Thymus (tissue), 11 donors: ENCODE measurements at regions not wholly inside any gene's neighbourhood (a gene's known extent, or its start where the extent isn't known, plus 50 kb on each side); places are given as distances from the start of the nearest gene placed in this dataset.

Source experiments
- DNase-seq, 9 donors: peaks; one replicate each; pipeline ENCODE4 v3.0.0-alpha.2; 2013; ENCODE audit warnings: low spot score in 9 of 9, low read depth in 6 of 9, missing footprints in 1 of 9
- H3K27ac ChIP-seq, 2 donors: one replicate each; pipeline ENCODE4 v1.5.1; 2013; ENCODE audit warnings: control low read depth in 1 of 2, low read depth in 1 of 2, low read length in 1 of 2, mild to moderate bottlenecking in 1 of 2, moderate library complexity in 1 of 2
- H3K27me3 ChIP-seq, 2 donors: one replicate each; pipeline ENCODE4 v1.5.1; 2013; ENCODE audit warnings: low read length in 1 of 2; ENCODE audit not compliant: control insufficient read depth in 2 of 2, insufficient read depth in 1 of 2
- H3K36me3 ChIP-seq, 2 donors: one replicate each; pipeline ENCODE4 v1.5.1; 2013; ENCODE audit warnings: low read length in 1 of 2, mild to moderate bottlenecking in 1 of 2, moderate library complexity in 1 of 2; ENCODE audit not compliant: control insufficient read depth in 2 of 2, insufficient read depth in 2 of 2
- H3K4me1 ChIP-seq, 2 donors: one replicate each; pipeline ENCODE4 v1.5.1; 2013; ENCODE audit warnings: low read length in 2 of 2; ENCODE audit not compliant: control insufficient read depth in 2 of 2, insufficient read depth in 2 of 2
- H3K4me3 ChIP-seq, 2 donors: one replicate each; pipeline ENCODE4 v1.5.1; 2013; ENCODE audit warnings: low read length in 2 of 2, control low read depth in 1 of 2, mild to moderate bottlenecking in 1 of 2
- H3K9me3 ChIP-seq, 2 donors: one replicate each; pipeline ENCODE4 v1.5.1; 2013; ENCODE audit warnings: low read length in 1 of 2, mild to moderate bottlenecking in 1 of 2; ENCODE audit not compliant: control insufficient read depth in 2 of 2, insufficient read depth in 1 of 2
- WGBS: extraction: QIAGEN DNeasy Blood & Tissue Kit; methylation state at CpG from one replicate; pipeline ENCODE4 v1.1.7; 2013; 5-methylcytosine and 5-hydroxymethylcytosine counted together
- donor health status: healthy.

DNA sequence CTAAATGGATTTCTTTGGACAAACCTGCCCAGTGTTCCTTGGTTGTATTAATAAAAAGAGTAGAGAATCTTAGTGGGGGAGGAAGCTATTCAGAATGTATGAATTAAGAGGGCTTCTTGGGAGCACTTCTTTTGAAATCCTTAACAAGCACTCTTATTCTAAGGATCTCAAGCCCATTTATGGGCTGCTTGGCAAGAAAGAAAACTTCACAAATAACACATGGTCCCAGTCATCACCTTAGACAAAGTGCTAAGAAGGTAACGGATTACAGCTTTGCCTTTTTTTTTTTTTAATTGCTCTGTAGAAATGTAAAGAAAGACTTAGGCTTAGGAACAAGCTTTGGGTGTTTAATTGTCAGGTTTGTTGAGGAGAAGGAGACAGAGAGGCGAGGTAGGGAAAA lies 76.6 kb upstream of the IPO9 start:
- H3K4me3 ChIP-seq, result no peak overlapping the region
- no peaks in the 10 kb centered on the region for H3K36me3 ChIP-seq
- H3K4me1 ChIP-seq, result no peaks in the 10 kb centered on the region
- WGBS, result 95% methylated on average over 2 of the region's 2 CpGs
- DNase-seq, result no peak
- H3K9me3 ChIP-seq, result no peaks in the 10 kb centered on the region
- no peak overlapping the region for H3K27ac ChIP-seq
- no peaks in the 10 kb centered on the region for H3K27me3 ChIP-seq

DNA sequence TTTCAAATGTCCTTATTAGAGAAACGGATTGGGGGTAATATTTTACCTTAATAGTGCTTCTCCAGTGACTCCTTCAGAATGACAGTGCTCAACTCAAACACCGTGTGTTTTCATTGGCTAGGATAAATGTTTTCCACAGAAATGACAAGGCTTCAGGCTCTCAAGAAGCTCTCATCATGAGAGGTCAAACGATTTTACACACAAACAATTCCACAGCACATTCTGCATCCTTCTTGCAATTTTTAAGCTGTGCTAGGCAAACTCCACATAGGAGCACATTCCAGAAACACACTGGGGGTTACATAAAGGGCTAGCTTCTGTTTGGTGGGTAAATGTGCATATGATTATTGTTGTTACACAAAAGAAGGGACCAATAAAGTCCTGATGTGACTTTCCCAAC lies 75.5 kb upstream of the IPO9 start:
- Histone ChIP-seq H3K9me3 (no peaks in the 10 kb centered on the region), H3K27me3 (peaks cover 0 to 3% of the 10 kb centered on the region in 2 donors), H3K36me3 (no peaks in the 10 kb centered on the region), H3K4me1 (no peaks in the 10 kb centered on the region), H3K4me3 (no peak overlapping the region), H3K27ac (no peak overlapping the region)
- DNase-seq, result no peak
- WGBS, result 93% methylated on average over 3 of the region's 3 CpGs

DNA sequence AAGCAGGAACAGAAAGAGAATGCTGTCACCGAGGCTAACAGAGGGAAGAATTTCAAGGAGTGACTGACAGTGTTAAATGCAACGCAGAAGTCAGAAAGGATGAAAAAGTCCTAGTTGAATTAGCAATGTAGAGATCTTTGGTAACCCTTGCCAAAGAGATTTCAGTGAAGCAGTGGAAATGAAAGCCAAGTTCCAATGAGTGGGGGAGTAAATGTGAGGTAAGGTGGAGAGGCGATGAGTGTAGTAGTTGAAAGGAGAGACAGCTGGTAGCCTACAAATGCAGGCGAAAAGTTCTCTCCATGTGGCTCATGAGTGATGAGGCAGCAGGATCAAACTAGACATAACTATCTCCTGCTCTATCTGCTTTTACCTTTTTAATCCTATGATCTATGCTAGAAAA lies 74.6 kb upstream of the IPO9 start:
- Histone ChIP-seq H3K9me3 (no peaks in the 10 kb centered on the region), H3K27ac (no peak overlapping the region), H3K27me3 (peaks cover 0 to 3% of the 10 kb centered on the region in 2 donors), H3K36me3 (no peaks in the 10 kb centered on the region), H3K4me3 (no peak overlapping the region), H3K4me1 (no peaks in the 10 kb centered on the region)
- WGBS, result 97% methylated on average over 4 of the region's 4 CpGs
- DNase-seq, result no peak

DNA sequence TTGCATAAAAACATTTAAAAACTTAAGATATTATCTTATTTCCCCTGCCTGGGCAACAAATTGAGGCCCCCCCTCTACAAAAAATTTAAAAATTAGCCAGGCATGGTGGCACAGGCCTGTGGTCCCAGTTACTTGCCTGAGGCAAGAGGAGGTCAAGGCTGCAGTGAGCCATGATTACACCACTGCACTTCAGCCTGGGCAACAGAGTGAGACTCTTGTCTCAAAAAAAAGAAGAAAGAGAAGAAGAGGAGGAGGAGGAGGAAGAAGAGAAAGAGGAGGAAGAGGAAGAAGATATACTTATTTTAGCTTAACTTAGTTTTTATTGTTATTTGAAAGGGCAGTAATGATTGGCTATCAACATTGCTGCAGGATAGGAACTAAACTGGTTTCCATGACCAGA lies 73.8 kb upstream of the IPO9 start:
- no peak for DNase-seq
- no peak overlapping the region for H3K4me3 ChIP-seq
- H3K36me3 ChIP-seq, result no peaks in the 10 kb centered on the region
- no peak overlapping the region for H3K27ac ChIP-seq
- no peaks in the 10 kb centered on the region for H3K4me1 ChIP-seq
- H3K9me3 ChIP-seq, result no peaks in the 10 kb centered on the region
- peaks cover 0 to 3% of the 10 kb centered on the region in 2 donors for H3K27me3 ChIP-seq

DNA sequence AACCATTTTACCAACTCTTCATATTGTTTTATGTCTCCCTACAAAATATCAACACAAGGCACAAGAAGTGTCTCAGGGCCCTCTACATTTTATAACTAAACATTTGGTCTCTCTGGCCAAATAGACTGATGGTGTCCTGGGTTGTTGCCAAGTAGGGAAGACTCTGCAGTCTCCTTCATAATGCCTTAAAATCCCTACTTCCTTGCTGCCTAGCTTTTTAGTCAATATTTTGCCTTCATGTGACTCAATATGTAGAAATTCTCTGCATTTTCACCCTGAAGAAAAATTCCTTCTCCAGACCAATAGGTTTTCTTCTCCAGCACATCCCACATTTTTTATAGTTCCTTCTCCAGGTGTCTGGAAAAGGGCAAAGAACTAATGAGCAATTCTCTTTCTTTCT lies 72.6 kb upstream of the IPO9 start:
- H3K36me3 ChIP-seq, result no peaks in the 10 kb centered on the region
- H3K27me3 ChIP-seq, result peaks cover 0 to 3% of the 10 kb centered on the region in 2 donors
- H3K4me3 ChIP-seq, result no peak overlapping the region
- H3K4me1 ChIP-seq, result no peaks in the 10 kb centered on the region
- no peak overlapping the region for H3K27ac ChIP-seq
- H3K9me3 ChIP-seq, result no peaks in the 10 kb centered on the region
- no peak for DNase-seq

DNA sequence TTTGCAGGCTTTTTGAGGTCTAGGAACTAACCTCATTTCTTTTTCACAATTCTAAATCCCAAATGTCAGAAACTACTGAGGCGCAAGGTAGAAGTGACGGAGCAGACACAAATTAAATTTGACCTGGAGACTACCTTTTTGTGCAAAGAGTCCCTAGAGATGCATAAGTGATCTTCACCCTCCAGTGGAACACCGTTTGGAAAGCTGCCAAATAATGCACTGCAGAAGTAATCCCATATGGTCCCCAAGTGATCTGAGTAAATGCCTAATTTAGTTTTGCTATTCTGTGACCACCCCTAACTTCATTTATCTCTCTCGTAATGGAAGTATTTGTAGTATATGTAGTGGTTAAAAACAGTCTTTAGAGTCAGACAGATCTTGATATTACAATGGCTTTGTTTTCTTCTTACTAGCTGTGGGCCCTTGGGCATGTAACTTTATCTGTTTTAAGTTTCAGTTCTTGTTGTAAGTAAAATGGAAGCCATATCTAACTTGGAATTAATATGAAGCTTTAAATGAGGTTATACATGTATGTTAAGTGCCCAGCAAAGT lies 70.4 kb upstream of the IPO9 start:
- no peaks in the 10 kb centered on the region for H3K9me3 ChIP-seq
- no peak overlapping the region for H3K4me3 ChIP-seq
- no peak overlapping the region for H3K27ac ChIP-seq
- no peak for DNase-seq
- H3K36me3 ChIP-seq, result no peaks in the 10 kb centered on the region
- 91% methylated on average over 4 of the region's 4 CpGs for WGBS
- no peaks in the 10 kb centered on the region for H3K4me1 ChIP-seq
- peaks cover 0 to 3% of the 10 kb centered on the region in 2 donors for H3K27me3 ChIP-seq

DNA sequence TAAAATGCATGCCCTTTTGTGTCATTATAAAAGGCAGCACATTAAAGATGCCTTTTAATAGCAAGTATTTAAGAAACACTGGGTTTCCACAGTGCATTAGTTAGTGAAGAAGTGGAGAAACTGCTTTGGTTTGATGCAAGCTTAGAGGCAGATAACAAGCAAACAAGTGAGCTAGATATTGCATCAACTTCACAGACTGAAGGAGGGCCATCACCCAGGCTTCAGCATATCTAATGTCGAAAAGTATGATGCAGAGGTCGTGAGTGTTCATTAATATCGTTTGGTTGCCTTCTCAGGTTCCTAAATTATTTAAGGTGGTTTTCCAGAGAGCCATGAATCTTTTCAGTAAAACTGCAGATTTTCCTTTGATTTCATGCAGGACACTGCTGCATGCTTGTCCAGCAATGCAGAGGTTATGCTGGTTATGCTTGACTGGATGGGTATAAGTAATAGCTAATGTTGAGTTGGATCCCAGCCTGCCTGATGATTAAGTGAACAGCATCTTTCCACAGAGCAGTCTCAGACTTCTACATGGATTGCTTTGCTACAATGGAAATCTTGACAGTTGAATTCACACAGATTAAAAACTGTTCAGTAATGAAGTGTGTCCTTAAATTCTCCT lies 69.7 kb upstream of the IPO9 start:
- no peaks in the 10 kb centered on the region for H3K9me3 ChIP-seq
- 90% methylated on average over 3 of the region's 3 CpGs for WGBS
- H3K36me3 ChIP-seq, result no peaks in the 10 kb centered on the region
- no peak for DNase-seq
- no peak overlapping the region for H3K27ac ChIP-seq
- H3K27me3 ChIP-seq, result peaks cover 0 to 3% of the 10 kb centered on the region in 2 donors
- no peaks in the 10 kb centered on the region for H3K4me1 ChIP-seq
- H3K4me3 ChIP-seq, result no peak overlapping the region

DNA sequence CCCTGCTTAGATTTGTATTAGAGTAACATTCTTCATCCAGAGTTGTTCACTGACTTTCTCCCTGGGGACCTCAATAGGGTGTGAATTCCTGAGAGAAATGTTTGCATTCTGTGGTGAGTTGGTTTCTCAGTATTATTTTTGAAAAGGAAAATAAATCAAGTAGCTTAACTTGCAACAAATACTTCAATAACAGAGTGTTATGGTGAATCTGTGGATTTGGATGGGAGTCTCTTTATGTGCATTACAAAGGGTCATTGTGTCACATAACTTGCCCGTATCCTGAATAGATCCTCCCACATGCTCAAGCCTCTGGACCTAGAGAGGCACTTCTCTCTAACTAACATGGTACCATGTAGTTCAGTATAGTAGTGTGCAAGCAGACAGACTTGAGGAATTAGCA lies 68.4 kb upstream of the IPO9 start:
- H3K4me1 ChIP-seq, result no peaks in the 10 kb centered on the region
- H3K4me3 ChIP-seq, result no peak overlapping the region
- 100% methylated on average over 1 of the region's 1 CpG for WGBS

DNA sequence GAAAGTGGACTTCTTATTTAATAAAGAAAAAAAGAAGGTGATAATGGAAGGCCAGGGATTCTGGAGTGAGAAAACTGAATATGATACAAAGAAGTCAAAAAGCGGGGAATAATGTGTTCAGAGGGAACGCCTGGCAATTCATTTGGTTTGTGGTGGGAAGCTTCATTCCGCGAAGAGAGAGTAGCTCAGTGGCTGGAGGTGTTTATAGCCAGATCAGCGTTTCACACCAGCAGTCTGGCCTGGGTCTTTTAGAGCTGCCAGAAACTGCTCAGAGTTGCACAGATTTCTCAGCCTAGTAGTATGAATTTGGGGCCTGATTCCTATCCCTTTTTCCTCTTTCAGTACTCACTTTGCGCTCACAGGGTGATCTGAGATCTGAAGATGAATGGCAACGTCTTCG lies 67.8 kb upstream of the IPO9 start:
- Histone ChIP-seq H3K4me3 (no peak overlapping the region), H3K36me3 (no peaks in the 10 kb centered on the region), H3K4me1 (no peaks in the 10 kb centered on the region), H3K27me3 (peaks cover 0 to 3% of the 10 kb centered on the region in 2 donors), H3K27ac (no peak overlapping the region), H3K9me3 (no peaks in the 10 kb centered on the region)
- DNase-seq, result no peak
- 97% methylated on average over 8 of the region's 8 CpGs for WGBS

More for the DNA sequence above, 68.4 kb upstream of the IPO9 start:
- no peak for DNase-seq
- H3K27me3 ChIP-seq, result peaks cover 0 to 3% of the 10 kb centered on the region in 2 donors
- H3K36me3 ChIP-seq, result no peaks in the 10 kb centered on the region
- no peak overlapping the region for H3K27ac ChIP-seq
- no peaks in the 10 kb centered on the region for H3K9me3 ChIP-seq
